T-cell (primary cell): ENCODE measurements at regions not wholly inside any gene's neighbourhood (a gene's known extent, or its start where the extent isn't known, plus 50 kb on each side); places are given as distances from the start of the nearest gene placed in this dataset.
"Not testable (repeated sequence)": the region's sequence is repeated elsewhere in the genome, so short reads cannot be mapped to it uniquely, and the experiment has no call there.

Experiments
- ATAC-seq, 4 experiments: fragments of 200-7000 bp in 3 of 4; fragments of 150-1000 bp in 1 of 4; cut with Tn5 transposase; replicated peaks in 1 of 4; 1 replicate in 3 of 4; 2 replicates in 1 of 4; pipeline ENCODE4 v1.10.0; 2021; ENCODE audit warnings: moderate library complexity in 3 of 4, mild to moderate bottlenecking in 2 of 4, moderate number of reproducible peaks in 1 of 4
- CTCF ChIA-PET, 2 donors: fragments of 300-600 bp; sonication (Branson Sonifier 250); formaldehyde crosslinking; loops; one replicate each; lab custom pipeline; 2022; ENCODE audit warnings: antibody characterized with exemption in 2 of 2; lab: Charles Lee
- POLR2A ChIA-PET, 2 donors: fragments of 300-600 bp; sonication (Branson Sonifier 250); formaldehyde crosslinking; loops; one replicate each; lab custom pipeline; 2022; ENCODE audit warnings: antibody characterized with exemption in 2 of 2; lab: Charles Lee
- DNase-seq, 35 experiments: peaks; one replicate each; pipeline versions ENCODE4 v3.0.0 to v3.0.0-alpha.2; 2013 to 2023
- H3K27ac ChIP-seq: one replicate; pipeline ENCODE4 v1.5.1; 2013; ENCODE audit warnings: low read length
- H3K27me3 ChIP-seq, 2 experiments: replicated peaks in 1 of 2; 1 replicate in 1 of 2; 2 replicates in 1 of 2; pipeline versions ENCODE4 v1.6.1 to v1.7.0; 2013; ENCODE audit warnings: low read length in 1 of 2, mixed read lengths in 1 of 2; ENCODE audit not compliant: control insufficient read depth in 2 of 2, insufficient read depth in 2 of 2; ENCODE audit errors: extremely low read depth in 1 of 2
- H3K36me3 ChIP-seq, 2 donors: 1 replicate in 1 of 2; 2 replicates in 1 of 2; pipeline versions ENCODE4 v1.6.1 to v1.7.0; 2013; ENCODE audit warnings: low read length in 1 of 2; ENCODE audit not compliant: control insufficient read depth in 2 of 2, insufficient read depth in 1 of 2; ENCODE audit errors: extremely low read depth in 1 of 2
- H3K4me1 ChIP-seq, 2 experiments: 1 replicate in 1 of 2; 2 replicates in 1 of 2; pipeline versions ENCODE4 v1.6.1 to v1.7.0; 2013; ENCODE audit warnings: low read length in 2 of 2, mixed read lengths in 1 of 2; ENCODE audit not compliant: insufficient read depth in 2 of 2, control insufficient read depth in 1 of 2; ENCODE audit errors: extremely low read depth in 1 of 2
- H3K4me3 ChIP-seq, 2 donors: 1 replicate in 1 of 2; 2 replicates in 1 of 2; pipeline versions ENCODE4 v1.5.1 to v1.7.0; 2013; ENCODE audit warnings: mild to moderate bottlenecking in 2 of 2, low read length in 1 of 2, moderate library complexity in 1 of 2; ENCODE audit not compliant: control insufficient read depth in 1 of 2; ENCODE audit errors: extremely low read depth in 1 of 2
- H3K9me3 ChIP-seq: 2 replicates; pipeline ENCODE4 v1.7.0; 2013
- H3K27ac Mint-ChIP-seq, 2 donors: one replicate each; pipeline ENCODE4 v1.8.0; 2020 to 2021; ENCODE audit warnings: mild to moderate bottlenecking in 2 of 2, mixed read lengths in 2 of 2
- H3K27me3 Mint-ChIP-seq, 2 donors: one replicate each; pipeline ENCODE4 v1.8.0; 2021 to 2022; ENCODE audit warnings: mixed read lengths in 2 of 2
- H3K36me3 Mint-ChIP-seq: one replicate; pipeline ENCODE4 v1.8.0; 2021; ENCODE audit warnings: mixed read lengths
- H3K4me1 Mint-ChIP-seq, 3 donors: one replicate each; pipeline ENCODE4 v1.8.0; 2020 to 2022; ENCODE audit warnings: mixed read lengths in 3 of 3, mild to moderate bottlenecking in 1 of 3
- H3K4me3 Mint-ChIP-seq, 3 donors: one replicate each; pipeline ENCODE4 v1.8.0; 2020 to 2022; ENCODE audit warnings: mild to moderate bottlenecking in 3 of 3, mixed read lengths in 3 of 3, moderate library complexity in 3 of 3
- H3K9me3 Mint-ChIP-seq, 3 donors: one replicate each; pipeline ENCODE4 v1.8.0; 2020 to 2022; ENCODE audit warnings: mixed read lengths in 3 of 3
- WGBS: methylation state at CpG from one replicate; pipeline ENCODE4 v1.1.5; 2013; ENCODE audit warnings: missing lambda C conversion rate; ENCODE audit not compliant: insufficient coverage; 5-methylcytosine and 5-hydroxymethylcytosine counted together

- no peaks in the 10 kb centered on the region for H3K27me3 ChIP-seq
- no CpG with 5 or more reads among the region's 3 CpGs for WGBS
- ChIA-PET CTCF (no interaction called here), POLR2A (no interaction called here)
- no peak overlapping the region for H3K4me3 Mint-ChIP-seq
- no peak overlapping the region for H3K4me3 ChIP-seq
- H3K36me3 Mint-ChIP-seq: no peaks in the 10 kb centered on the region
- no peaks in the 10 kb centered on the region for H3K27me3 Mint-ChIP-seq
- H3K9me3 ChIP-seq: no peaks in the 10 kb centered on the region
- no peak for DNase-seq
- H3K27ac ChIP-seq: no peak overlapping the region
- H3K4me1 ChIP-seq: no peaks in the 10 kb centered on the region
- no peak overlapping the region for H3K27ac Mint-ChIP-seq
- ATAC-seq: no peak
- H3K36me3 ChIP-seq: no peaks in the 10 kb centered on the region
- H3K9me3 Mint-ChIP-seq: peaks cover 0 to 9% (median 2%) of the 10 kb centered on the region in 3 donors
- H3K4me1 Mint-ChIP-seq: no peaks in the 10 kb centered on the region
These were observed 291.3 kb downstream of the SEMA3D start for GRCh38 chr7:84895563-84895962.

GRCh38 chr7:84883570-84883969 lies 303.3 kb downstream of the SEMA3D start:
- H3K27me3 ChIP-seq, H3K4me1 Mint-ChIP-seq, H3K36me3 Mint-ChIP-seq, CTCF ChIA-PET, H3K4me3 ChIP-seq, POLR2A ChIA-PET, H3K27ac ChIP-seq, H3K4me3 Mint-ChIP-seq, H3K36me3 ChIP-seq, H3K9me3 ChIP-seq, ATAC-seq, H3K27ac Mint-ChIP-seq, H3K4me1 ChIP-seq, DNase-seq, H3K27me3 Mint-ChIP-seq: not testable (repeated sequence)
- peaks cover 0 to 21% (median 5%) of the 10 kb centered on the region in 3 donors for H3K9me3 Mint-ChIP-seq
- WGBS: no CpG with 5 or more reads among the region's 1 CpG

DNA sequence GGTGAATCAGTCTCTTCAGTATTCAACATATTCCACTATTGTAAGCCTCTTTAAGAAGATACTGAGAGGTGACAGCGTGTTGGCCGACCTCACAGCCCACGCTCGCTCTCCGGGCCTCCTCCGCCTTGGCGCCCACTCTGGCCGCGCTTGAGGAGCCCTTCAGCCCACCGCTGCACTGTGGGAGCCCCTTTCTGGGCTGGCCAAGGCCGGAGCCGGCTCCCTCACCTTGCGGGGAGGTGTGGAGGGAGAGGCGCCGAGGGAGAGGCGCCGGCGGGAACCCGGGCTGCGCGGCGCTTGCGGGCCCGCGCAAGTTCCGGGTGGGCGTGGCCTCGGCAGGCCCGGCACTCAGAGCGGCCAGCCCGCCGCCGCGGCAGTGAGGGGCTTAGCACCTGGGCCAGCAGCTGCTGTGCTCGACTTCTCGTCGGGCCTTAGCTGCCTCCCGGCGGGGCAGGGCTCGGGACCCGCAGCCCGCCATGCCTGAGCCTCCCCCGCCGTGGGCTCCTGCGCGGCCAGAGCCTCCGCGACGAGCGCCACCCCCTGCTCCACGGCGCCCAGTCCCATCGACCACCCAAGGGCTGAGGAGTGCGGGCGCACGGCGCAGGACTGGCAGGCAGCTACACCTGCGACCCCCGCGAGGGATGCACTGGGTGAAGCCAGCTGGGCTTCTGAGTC lies 306.4 kb downstream of the SEMA3D start:
- H3K36me3 ChIP-seq, H3K4me1 Mint-ChIP-seq, H3K27me3 Mint-ChIP-seq, ATAC-seq, H3K27ac Mint-ChIP-seq, DNase-seq, H3K27me3 ChIP-seq, H3K4me1 ChIP-seq, H3K9me3 ChIP-seq, H3K36me3 Mint-ChIP-seq, H3K4me3 ChIP-seq, CTCF ChIA-PET, H3K4me3 Mint-ChIP-seq, H3K27ac ChIP-seq, POLR2A ChIA-PET: not testable (repeated sequence)
- 95% methylated on average over 37 of the region's 60 CpGs for WGBS
- H3K9me3 Mint-ChIP-seq: peaks cover 0 to 17% (median 4%) of the 10 kb centered on the region in 3 donors

DNA sequence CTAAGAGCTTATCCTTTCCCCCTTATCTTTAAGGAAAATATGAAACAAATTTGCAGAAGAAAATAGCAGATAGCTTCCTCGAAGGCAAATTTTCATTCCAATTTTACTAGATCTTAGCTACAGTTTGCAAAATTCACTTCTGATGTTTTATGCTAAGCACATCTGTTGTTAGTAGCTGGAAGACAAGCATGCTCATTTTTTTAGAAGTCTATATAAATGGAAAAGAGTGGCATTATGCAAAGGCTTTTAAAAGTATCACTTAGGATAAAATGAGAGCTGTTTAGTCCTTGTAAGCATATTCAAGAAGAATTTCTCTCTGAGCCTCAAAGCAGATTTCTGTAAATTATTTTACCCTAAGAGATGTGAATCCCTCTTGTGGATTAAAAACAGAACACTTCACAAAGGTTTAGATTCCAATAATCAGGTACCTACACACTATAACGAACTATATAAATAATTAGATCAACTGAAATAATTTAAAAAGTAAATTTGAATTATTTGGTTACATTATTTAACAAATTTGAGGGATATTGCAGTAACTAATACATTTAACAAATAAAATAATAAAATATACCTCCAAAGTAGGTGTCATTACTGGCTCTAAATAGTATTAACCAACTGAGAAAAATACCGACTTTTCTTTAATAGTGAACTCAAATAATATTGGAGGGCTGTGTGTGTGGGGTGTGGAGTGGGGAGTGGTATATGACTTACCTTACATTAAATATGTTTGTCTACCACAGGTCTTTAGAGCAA lies 307.1 kb downstream of the SEMA3D start:
- POLR2A ChIA-PET: no interaction called here
- H3K27me3 Mint-ChIP-seq: no peaks in the 10 kb centered on the region
- H3K9me3 Mint-ChIP-seq: peaks cover 0 to 17% (median 0%) of the 10 kb centered on the region in 3 donors
- Histone ChIP-seq H3K27ac (no peak overlapping the region), H3K36me3 (no peaks in the 10 kb centered on the region), H3K4me3 (no peak overlapping the region), H3K4me1 (no peaks in the 10 kb centered on the region), H3K9me3 (no peaks in the 10 kb centered on the region), H3K27me3 (no peaks in the 10 kb centered on the region)
- ATAC-seq (no peak), DNase-seq (no peak)
- no peak overlapping the region for H3K4me3 Mint-ChIP-seq
- WGBS: no CpG with 5 or more reads among the region's 3 CpGs
- CTCF ChIA-PET: no interaction called here
- H3K36me3 Mint-ChIP-seq: no peaks in the 10 kb centered on the region
- H3K4me1 Mint-ChIP-seq: no peaks in the 10 kb centered on the region
- no peak overlapping the region for H3K27ac Mint-ChIP-seq

DNA sequence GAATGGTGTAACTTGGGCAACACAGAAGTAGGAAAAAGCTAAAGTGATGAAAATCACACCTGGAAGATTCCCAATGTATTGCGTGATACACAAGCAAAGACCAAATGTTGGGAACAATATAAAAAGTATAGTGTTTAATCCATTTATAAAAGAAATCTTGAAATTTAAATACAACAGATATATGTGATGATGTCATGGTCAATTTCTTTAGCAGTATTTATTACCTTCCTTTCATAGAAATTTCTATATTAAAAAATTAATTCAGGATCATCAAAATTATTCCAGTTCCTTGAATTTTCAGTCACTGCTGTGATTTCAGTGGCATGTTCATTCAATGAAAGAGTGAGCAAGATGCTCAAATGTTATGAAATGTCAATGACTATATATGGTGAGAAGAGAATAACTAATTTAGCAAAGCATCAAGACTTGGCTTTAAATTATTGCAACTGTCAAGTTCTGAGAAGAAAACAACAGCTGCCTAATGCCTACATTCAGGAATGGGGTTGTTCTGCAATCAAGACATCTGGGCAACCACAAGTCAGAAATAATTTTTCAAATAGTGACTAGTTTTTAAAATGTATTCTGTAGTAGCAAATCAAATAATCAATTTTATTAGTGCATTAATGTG lies 308.8 kb downstream of the SEMA3D start:
- H3K4me3 ChIP-seq: no peak overlapping the region
- Mint-ChIP-seq H3K9me3 (peaks cover 0 to 7% (median 0%) of the 10 kb centered on the region in 3 donors), H3K36me3 (no peaks in the 10 kb centered on the region), H3K4me1 (no peaks in the 10 kb centered on the region), H3K27ac (no peak overlapping the region), H3K27me3 (no peaks in the 10 kb centered on the region), H3K4me3 (no peak overlapping the region)
- no peaks in the 10 kb centered on the region for H3K9me3 ChIP-seq
- H3K4me1 ChIP-seq: no peaks in the 10 kb centered on the region
- ChIA-PET POLR2A (no interaction called here), CTCF (no interaction called here)
- no peaks in the 10 kb centered on the region for H3K36me3 ChIP-seq
- DNase-seq (no peak), ATAC-seq (no peak)
- no CpG with 5 or more reads among the region's 1 CpG for WGBS
- H3K27ac ChIP-seq: no peak overlapping the region
- H3K27me3 ChIP-seq: no peaks in the 10 kb centered on the region

DNA sequence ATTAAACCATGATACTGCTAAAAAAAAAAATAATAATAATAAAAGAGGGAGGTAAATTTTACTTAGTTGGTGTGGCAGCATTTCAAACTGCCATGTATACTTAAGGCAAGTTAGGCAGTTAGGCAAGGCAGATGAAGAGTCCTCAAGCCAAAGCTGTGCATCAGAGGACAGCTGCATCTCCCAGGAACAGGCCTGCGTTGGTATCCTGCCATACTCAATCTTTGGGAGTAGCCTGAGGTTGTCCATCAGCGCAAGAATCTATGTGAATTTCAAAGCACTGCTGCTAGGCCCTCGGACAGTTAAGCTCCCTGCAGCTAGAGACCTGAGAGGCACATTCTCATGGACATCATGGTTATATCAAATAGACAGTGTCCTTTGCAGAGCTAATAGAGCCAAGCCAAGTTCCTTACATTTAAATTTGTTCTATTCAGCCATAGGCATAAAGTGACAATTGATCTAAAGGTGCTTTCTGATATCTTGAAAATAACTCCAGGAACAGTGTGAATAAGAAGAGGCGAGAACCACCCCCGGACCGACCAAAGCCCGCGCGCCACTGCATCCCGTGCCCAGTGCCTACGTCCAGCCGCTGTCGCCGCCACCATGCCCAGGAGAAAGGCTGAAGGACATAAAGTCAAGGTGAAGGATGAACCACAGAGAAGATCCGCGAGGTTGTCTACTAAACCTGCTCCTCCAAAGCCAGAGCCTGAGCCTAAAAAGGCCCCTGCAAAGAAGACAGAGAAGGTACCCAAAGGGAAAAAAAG lies 310.6 kb downstream of the SEMA3D start:
- CTCF ChIA-PET: no interaction called here
- Mint-ChIP-seq H3K27ac (no peak overlapping the region), H3K4me3 (no peak overlapping the region), H3K9me3 (peaks cover 0 to 5% (median under 1%) of the 10 kb centered on the region in 3 donors), H3K36me3 (no peaks in the 10 kb centered on the region), H3K4me1 (no peaks in the 10 kb centered on the region), H3K27me3 (no peaks in the 10 kb centered on the region)
- no peaks in the 10 kb centered on the region for H3K36me3 ChIP-seq
- POLR2A ChIA-PET: no interaction called here
- H3K4me1 ChIP-seq: no peaks in the 10 kb centered on the region
- no peak overlapping the region for H3K4me3 ChIP-seq
- ATAC-seq (no peak), DNase-seq (no peak)
- WGBS: 92% methylated on average over 16 of the region's 16 CpGs
- H3K27me3 ChIP-seq: no peaks in the 10 kb centered on the region
- H3K9me3 ChIP-seq: no peaks in the 10 kb centered on the region
- no peak overlapping the region for H3K27ac ChIP-seq
